KG1 (cell line): ENCODE measurements at regions not wholly inside any gene's neighbourhood (a gene's known extent, or its start where the extent isn't known, plus 50 kb on each side); places are given as distances from the start of the nearest gene placed in this dataset.
"Not testable (repeated sequence)": the region's sequence is repeated elsewhere in the genome, so short reads cannot be mapped to it uniquely, and the experiment has no call there.

Experiments
- DNase-seq: peaks from one replicate; lab custom pipeline; 2025; lab: John Stamatoyannopoulos, UW

DNA sequence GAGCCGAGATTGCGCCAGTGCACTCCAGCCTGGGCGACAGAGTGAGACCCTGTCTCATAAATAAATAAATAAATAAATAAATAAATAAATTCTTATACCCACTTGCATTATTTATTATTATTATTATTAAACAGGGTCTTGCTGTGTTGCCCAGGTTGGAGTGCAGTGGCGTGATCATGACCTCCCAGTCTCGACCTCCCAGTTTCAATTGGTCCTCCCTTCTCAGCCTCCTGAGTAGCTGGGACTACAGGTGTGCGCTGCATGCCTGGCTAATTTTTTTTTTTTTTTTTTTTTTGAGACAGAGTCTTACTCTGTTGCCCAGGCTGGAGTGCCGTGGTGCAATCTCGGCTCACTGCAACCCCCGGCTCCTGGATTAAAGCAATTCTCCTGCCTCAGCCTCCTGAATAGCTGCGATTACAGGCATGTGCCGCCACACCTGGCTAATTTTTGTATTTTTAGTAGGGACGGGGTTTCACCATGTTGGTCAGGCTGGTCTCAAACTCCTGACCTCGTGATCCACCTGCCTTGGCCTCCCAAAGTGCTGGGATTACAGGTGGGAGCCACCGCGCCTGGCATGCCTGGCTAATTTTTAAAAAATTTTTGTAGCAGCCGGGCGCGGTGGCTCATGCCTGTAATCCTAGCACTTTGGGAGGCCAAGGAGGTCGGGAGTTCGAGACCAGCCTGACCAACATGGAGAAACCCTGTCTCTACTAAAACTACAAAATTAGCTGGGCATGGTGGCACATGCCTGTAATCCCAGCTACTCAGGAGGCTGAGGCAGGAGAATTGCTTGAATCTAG is 150.2 kb downstream of the SEC14L1 start:
- not testable (repeated sequence) for DNase-seq

DNA sequence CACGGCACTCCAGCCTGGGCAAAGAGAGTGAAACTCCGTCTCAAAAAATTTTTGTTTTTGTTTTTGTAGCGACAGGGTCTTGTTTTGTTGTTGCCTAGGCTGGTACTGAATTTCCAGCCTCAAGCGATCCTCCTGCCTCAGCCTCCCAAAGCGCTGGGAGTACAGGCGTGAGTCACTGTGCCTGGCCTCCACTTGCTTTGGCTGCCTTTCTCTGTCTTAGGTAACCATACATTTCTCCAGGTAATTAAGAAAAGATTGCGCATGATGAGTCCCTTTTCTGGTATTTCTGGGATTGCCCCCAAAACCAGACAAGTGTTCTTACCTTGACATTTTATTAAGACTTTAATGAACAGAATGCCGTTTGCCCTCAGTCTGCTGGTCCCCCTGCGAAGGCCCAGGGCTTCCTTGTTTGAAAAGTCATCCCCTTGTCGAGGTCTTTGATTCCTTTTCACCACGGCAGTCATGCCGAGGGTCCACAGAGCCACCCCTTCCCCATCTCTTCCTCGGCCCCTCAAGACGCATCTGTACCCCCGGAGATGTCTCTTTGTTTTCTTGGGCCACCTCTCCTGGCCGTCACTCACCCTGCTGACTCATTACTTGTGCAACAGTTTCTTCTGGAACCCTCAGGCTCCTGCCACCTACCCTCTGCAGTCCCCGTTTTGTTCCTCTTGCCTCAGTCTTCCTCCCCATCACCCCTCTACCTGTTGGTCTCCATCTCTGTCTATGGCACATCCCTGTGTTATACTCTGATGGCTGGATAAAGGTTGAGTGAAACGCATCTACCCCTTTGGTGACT is 151.0 kb downstream of the SEC14L1 start:
- no peak for DNase-seq

DNA sequence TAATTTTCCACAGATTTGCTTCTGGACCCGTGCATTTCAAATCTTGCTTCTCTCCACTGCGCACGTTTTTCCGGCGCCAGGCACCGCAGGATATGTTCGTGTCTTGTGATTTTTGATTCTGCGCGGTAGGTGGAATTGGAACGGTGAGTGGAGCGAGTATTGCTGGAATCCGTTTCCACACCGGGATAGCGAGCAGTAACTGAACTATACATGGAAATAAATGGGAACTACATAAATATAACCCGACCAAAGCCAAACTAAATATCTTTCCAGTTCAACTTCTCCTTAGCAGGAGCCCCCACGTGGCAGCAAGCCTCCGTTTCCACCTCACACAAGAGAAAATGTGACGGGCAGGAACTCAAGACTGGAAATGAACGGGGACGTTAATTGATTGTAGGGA is 154.0 kb downstream of the SEC14L1 start:
- no peak for DNase-seq

DNA sequence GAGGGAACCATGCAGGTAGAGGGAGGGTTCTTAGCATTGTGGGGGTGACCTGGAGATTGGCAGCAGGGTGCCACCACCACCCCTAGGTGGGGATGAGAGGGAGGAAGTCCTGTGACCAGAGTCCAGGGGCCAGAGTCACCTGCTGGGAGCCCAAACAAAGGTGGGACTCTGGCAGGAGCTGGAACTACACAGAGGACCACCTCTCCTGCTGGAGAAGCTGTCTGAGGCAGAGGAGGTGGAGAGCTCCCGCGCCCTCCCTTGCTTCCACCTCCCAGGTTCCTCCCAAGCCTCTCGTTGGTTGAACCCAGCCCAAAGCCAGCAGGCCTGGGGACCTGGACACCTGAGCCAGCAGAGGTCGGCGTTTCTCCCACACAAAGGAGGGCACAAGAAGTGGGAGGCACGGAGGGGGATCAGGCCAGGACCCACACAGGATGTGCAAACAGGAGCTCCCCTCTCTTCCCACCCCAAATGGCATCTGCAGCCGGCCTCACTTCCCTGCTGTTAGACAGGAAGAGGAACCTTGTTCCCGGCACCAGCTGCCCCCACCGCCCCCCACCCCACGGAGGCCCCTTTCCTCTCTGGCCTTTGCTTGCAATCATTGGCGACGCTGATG is 154.6 kb downstream of the SEC14L1 start:
- DNase-seq: no peak

DNA sequence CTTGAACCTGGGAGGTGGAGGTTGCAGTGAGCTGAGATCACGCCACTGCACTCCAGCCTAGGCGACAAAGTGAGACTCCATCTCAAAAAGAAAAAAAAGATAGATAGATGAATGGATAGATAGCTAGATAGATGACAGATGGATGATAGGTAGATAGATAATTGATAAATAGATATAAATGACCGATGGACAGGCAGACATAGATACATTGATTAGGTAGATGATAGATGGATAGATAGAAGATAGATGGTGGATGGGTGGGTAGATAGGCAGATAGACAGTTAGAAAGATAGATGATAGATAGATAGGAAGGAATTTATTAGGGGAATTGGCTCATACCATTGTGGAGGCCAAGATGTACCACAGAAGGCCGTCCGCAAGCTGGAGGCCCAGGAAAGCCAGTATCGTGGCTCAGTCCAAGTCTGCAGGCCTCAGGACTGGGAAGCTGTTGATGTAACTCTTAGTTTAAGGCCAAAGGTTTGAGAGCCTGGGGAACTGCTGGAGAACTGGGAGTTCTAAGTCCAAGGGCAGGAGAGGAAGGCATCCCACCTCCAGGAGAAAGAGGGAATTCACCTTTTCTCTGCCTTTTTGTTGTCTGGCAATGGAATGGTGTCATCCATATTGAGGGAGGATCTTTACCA is 156.1 kb downstream of the SEC14L1 start:
- DNase-seq: no peak

DNA sequence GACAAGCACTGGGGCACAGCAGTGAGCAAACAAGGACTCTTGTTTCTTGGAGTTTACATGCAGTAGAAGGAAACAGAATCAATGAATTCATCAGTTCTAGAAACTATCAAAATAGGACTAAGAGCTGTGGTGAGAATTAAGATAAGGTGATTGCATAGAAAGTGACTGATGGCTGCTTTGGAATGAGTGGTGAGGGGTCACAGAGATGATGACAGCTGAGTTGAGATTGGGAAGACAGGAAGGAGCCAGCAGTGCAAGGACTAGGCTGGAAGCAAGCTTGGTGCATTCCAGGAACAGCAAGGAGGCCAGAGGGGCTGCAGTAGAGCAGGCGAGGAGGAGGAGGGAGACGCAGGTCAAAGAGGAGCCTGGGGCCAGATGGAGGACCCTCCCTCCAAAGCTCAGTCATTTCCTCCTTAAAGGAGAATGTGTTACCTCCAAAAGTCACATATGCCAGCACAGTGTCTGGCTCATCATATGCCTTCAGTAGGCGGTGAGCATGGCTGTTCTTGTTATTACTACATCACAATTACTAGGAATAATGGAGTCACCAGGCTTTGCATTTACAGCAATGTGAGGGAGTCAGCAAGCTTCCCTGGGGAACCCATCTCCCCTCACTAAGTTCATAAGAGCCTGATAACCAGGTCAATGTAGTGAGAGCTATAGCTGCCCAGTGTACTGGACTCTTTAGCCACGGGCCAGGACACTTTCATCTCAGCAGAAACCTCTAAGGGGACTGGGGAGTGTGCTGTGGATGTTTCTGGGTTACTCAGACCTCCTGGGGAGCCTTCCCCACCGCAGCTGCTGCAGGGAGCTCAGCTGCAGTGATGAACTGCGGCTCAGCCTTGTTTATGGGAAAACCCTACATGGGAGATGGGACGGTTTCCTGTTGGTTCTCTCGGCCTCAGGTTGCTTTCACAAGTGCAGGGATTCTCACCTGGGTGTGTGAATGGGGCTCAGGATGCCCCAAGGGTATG is 157.2 kb downstream of the SEC14L1 start:
- DNase-seq: no peak

DNA sequence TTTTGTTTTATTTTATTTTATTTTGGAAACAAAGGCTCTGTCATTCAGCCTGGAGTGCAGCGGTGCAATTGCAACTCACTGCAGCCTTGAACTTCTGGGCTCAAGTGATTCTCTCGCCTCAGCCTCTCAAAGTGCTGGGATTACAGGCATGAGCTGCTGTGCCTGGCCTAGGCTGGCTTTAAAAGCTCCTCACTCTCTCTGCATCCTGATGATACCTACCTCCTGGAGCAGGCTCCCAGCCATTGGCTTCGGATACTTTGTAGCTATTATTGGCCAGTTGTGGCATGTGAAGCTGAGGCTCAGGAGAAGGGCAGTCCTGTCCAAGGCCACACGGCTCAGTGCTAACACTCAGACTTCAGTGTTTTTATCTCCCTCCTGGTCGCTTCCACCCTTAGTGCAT is 158.0 kb downstream of the SEC14L1 start:
- DNase-seq: no peak

DNA sequence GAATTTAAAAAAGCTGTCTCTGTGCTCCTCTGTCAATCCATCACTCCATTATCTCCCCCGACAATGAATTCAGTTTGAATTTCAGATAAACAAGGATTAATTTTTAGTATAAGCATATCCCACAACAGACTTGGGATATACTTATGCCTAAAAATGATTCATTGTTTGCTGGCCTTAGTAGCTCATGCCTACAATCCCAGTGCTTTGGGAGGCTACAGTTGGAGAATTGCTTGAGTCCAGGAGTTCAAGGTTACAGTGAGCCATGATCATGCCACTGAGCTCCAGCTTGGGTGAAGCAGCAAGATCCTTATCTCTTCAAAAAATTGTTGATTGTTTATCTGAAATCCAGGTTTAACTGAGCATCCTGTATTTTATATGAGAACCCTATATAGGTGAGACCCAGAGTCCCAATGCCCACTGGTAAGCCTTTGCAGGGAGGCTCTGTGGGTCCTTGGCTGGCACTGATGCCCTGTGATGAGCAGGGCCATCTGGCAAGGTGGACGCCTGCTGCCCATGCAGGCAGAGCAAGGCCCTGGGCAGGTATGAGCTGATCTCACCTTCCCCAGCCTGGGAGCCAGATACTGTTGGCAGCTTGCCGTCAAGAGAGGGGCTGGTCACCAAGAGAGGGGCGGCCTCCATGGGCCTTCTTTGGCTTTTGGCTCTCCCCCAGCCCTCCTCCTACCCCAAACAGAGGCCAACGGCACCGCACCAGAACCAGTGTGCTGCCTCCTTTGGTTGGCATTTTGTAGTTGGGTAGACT is 158.7 kb downstream of the SEC14L1 start:
- DNase-seq: no peak

DNA sequence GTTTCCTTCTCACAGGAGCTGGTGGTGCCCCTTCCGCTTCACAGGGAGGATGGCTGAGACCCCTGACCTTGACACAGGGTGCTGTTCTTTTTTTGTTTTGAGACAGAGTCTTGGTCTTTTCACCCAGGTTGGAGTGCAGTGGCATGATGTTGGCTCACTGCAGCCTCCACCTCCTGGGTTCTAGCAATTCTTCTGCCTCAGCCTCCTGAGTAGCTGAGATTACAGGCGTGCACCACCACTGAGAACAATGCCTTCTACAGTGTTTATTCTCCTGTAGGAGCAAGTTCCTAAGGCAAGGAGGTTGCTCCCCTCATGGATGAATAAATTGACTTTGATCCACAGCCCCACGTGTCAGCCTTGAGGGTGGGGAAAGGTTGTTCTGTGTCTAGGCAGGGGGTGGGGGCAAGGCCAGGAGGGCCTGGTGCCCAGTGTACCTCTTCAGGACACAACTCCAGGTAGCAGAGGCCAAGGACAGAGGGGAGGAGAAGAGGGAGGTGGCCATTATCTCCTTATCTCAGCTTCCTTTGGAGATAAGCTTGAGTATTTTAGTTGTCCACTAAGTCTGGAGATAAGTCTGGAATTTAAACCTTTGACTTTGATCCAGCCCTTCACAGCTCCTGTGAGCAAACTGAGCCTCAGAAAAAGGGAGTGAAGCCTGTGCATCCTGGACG is 159.4 kb downstream of the SEC14L1 start:
- no peak for DNase-seq

DNA sequence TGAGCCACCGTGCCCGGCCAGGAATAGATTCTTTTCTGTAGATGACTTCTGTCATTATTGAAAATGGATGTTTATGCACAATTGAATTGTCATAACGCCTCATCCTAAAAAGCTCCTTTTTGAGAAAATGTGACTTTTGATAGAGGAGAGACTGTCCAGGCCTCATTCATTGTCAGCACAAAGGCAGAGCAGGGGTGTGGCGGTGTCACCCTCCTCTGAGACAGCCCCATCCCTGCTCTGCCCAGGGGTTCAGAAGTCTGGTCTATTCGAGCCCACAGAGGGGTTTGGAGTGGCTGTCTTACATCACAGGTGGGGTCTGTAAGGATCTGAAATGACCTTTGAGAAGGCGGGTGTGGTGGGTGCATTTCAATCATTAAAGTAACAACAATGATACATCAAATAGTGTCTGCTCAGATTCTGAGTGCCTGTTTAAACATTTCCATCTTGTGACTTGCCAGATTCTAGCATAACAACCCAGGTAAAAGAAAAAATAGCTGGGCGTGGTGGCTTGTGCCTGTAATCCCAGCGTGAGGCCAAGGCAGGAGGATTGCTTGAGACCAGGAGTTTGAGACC is 161.0 kb downstream of the SEC14L1 start:
- no peak for DNase-seq

DNA sequence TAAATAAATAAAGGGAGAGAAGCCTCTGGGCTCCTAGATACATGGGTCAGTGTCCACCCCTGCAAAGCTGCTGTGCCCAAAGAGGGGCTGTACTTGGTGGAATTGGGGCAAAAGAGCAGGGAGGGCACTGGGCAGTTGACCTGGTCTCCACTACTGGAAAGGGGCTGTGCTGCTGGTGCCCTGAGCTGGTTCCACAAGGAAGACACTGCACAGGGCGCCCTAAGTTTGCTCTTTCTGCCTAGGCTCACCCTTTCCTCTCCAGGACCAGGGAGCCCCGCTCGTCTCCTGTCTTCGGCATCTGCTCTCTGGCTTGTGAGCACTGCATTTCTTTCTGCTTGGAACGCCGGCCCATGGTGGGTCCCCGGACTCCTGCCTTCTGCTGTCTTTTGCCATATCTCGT is 161.9 kb downstream of the SEC14L1 start:
- no peak for DNase-seq

DNA sequence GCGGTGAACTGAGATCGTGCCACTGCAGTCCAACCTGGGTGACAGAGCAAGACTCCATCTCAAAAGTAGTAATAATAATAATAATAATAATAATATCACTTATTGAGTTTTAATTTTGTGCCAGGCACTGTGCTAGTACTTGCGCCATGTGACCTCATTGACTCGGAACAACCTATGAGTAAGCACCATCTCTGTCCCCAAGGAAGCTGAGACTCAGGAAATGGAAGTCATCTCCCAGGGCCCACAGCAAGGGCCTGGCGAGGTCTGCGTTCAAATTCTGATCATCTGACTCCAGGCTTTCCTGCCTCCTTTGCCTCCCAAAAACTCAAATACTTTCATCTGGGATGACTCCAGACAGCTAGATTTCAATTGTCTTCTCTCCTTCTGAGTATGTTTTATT is 162.9 kb downstream of the SEC14L1 start:
- no peak for DNase-seq

DNA sequence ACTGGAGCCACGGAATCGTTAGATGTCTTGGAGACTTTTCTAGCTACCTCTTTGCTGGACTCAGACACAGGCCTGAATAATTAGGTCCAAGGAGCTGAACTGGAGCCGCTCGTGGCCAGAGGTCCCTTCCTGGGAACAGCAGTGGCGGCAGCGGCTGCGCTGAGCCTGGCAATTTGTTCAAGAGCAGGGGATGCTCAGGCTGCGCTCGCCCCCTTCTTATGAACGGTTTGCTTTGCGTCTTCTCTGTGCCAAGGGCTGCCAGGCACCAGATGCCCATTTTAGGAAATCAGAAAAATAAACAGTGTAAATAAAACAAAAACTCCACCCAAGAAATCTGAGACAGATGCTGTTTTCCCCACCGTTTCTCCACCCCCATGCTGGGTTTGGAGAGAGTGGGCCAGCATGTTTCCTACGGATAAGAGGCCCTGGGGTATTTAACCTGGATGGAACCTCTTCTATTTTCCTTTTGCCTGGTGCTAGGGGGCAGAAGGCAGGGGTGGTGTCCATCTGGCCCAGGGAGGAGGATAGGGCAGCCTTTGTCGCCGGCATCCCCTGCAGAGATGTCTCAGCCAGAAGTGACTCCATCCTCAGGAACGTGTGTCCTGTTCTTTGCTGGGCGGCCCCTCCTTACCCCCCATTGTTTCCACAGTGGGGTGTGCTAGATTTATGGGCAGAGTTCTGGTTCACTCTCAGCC is 163.4 kb downstream of the SEC14L1 start:
- no peak for DNase-seq

DNA sequence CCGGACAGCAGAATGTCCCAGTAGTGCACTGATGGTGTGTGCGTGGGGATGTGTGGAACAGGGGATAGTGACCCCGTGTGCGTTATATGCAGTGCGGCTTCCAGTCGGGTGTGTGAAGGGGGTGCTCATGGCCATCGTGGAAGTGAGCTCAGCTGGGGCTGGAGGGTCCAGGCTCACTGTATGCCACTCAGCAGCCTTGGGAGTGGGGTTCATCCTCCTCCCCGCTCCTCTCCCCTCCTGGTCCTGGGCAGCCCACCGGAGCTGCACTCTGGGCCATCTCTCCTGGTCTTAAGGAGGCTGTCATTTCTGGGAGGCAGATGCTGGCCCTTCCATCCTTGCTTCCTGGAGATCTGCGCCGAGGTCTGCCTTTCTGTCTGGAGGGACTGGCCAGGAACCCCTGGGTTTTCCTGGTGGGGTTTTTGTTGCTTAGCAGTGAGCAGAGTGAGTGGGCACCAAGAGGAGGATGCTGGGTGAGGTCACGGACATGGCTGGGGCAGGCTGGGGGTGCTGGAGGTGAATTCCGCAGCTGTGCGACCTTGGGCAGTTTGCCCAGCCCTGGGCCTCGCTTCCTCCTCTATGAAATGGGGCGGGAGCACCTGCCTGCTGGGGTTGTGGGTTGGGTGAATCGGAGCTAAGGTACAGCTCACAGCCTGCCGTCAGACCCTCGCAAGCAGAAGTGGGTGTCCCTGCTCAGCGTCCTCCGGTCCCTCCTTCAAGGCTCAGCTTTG is 164.1 kb downstream of the SEC14L1 start:
- no peak for DNase-seq

DNA sequence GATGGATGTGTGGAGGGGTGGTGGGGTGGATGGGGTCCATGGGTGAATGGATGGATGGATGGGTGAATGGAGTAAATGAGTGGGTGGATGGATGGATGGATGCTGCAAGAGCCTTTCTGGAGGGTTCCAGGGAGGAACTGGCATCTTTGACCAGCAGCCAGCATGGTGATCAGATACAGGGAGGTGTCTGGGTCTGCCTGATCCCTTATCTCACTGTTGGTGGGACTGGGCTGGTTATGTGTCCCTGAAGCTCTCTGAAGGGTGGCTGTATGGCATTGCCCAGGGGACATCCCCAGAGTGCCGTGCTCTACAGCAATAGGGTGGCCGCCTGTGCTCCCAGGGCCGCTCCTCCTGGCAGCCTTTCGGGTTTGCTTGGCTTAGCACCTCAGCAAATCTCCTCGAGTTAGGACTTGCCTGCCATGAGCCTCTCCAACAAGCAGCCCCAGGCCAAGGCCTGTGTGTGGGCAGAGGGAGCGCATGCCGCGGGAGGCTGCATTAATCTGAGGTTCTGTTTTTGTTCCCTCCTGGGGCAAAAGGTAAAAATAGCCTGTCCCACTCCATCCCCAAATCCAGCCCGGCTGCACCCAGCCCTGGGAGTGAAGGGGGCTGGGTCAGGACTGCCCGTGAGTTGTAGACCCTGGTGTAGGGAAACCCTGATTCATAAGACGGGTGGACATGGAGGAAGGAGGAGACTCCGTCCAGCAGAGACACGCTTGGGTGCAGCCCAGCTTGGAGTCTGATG is 165.4 kb downstream of the SEC14L1 start:
- DNase-seq: no peak

DNA sequence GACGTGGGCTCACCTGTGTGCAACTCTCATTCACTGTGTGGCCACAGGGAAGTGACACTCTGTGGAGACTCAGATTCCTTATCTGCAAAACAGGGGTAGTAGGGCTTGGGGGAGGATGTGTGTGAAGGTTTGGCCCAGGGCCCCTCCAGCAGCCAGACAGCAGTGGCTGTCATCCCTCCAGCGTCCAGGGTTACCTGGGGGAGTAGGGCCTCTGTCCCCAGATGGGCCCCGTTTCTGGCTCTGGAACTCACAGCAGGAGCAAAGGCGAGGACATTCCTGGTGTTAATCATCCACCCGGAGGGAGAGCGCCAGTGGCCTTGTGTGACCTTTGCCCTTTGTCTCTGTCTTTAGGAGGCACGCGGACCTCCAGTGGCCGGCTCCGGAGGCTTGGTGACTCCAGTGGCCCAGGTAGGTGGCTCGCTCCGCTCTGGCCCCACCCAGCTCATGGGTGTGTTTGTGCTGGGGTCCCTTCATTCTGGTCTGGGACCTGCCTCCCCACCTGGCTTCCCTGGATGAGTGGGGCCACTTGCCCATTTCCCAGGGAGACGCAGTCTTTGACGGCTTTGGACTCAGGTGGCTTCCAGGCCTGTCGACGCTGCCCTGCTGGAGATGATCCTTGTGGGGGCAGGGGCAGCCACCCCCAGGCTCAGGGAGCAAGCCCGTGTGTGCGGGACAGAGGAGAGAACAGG is 166.2 kb downstream of the SEC14L1 start:
- no peak for DNase-seq
